GDM1 (cell line): ENCODE measurements at regions not wholly inside any gene's neighbourhood (a gene's known extent, or its start where the extent isn't known, plus 50 kb on each side); places are given as distances from the start of the nearest gene placed in this dataset.
"Not testable (repeated sequence)": the region's sequence is repeated elsewhere in the genome, so short reads cannot be mapped to it uniquely, and the experiment has no call there.

Experiments used
- DNase-seq: peaks from one replicate; lab custom pipeline; 2025; lab: John Stamatoyannopoulos, UW

GRCh38 chr14:101246894-101247841 lies 314.1 kb upstream of the DIO3 start:
- no peak for DNase-seq

- DNase-seq = no peak
These were observed 313.2 kb upstream of the DIO3 start for GRCh38 chr14:101247842-101248725.

DNA sequence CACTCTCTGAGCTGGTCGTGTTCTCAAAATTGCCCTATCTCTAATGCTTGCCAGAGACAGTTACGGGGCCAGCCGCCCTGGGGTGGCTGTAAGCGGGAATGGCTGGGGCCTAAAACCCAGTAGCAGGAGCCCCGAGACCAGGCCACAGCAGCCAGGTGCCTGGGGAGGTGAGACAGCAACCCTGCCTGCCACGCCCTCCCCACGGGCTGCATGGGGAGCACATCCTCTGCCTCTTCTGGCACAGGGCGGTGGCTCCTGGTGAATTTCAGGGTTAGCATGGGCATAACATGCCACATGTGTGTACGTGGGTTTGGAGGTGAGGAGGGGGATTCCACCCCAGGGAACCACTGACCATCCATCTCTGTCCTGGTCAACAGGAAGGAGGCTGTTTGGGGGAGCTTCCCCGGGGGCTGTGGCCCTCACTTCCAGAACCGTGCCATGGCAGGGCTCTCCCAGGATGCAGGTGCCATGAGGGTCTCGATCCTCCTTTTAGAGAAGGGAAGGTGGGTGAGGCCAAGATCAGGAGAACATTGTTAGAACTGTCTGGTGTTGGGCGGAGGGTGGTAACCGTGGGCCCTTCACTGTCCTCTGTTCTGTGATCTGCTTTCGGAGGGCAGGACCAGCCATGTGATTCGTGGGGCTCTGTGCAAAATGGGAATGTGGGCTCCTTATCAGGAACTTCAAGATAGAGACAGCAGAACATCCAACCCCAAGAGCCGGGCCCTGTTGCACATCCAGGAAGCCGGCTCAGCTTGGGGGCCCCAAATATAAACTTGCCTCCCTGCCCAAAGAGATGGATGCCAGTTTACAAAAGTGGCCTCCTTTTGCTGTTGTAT lies 312.2 kb upstream of the DIO3 start:
- no peak for DNase-seq

DNA sequence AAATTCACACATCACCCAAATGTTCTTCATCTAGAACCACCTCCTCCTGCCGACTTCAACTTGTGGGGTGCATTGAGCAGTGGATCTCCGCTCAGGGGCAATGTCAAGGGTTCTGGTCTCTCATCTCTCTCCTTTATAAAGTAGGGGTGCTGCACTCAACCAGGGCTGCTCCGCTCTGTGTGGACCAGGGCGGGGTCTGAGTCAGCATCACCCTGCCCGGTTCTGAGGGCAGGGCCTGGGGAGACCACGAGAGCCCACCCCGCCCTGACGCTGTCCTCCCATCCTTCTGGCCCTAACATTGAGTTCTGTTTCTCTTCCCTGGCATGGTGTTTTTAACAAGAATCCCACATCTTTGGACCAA lies 311.6 kb upstream of the DIO3 start:
- DNase-seq = no peak

- DNase-seq = no peak
These were observed 310.9 kb upstream of the DIO3 start for GRCh38 chr14:101250336-101250947.

- no peak for DNase-seq
These were observed 310.1 kb upstream of the DIO3 start for GRCh38 chr14:101250948-101251811.

DNA sequence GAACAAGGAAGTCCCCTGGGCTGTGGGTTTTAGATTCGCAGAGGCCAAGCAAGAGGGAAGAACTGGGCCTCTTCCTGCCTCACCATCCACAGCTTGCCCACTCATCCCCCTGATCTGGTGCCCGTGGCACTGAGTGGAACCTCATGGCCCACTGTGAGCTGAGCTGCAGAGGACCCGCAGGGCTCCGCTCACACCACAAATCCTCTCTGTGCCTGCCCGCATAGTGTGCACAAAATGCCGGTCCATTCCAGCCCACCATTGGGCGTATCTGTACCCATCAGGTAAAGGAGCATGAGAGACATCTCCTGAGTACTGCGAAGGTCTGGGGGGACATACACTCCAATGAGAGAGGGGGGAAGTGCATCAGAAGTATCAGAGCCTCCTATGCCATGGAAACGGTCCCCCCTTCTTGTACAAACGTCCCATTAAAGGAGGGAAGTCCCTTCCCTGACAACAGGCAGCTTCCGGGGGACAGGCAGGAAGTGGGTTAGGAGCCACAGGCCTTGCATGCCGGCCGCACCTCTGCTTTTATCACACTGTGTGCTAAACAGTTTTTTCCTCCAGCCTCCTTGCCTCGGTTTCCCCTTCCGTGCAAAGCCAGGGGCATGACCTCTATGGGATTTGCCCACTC lies 309.4 kb upstream of the DIO3 start:
- no peak for DNase-seq

DNA sequence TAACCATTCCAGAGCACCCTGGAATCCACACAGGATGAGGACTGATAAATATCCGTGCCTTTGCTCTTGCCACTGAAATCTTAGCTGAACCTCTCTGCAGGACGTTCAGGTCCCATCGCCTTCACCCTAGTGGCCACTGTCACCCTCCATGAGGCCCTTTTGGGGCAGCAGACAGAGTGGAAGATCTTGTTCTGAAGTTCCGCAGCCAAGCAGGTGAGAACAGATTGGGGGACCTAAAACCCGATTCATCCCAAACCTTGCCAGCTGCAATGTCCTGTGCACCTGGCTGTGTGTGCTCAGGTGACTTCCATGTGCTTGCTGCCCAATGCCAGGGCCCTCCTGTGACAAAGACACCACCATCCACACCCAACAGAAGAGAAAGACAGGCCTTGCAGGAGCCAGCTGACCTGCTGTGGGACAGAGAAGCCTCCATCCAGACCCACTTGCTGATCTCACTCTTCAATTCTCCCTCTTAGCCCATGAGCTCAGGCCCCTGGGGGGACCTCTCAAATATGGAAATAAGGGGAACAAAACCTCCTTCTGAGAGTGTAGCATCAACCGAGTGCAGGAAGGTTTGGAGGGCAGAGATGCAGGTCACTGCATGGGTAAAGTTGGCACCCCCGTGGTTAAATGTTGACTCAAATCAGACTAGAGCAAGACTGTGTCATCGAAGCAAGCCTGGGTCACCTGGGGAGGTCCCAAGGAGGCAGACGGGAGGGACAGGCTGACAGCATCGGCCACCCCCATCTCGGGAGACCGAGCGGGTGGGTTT lies 308.7 kb upstream of the DIO3 start:
- no peak for DNase-seq

- DNase-seq = no peak
These were observed 307.3 kb upstream of the DIO3 start for GRCh38 chr14:101253948-101254347.

GRCh38 chr14:101254805-101255764 lies 306.2 kb upstream of the DIO3 start:
- no peak for DNase-seq

DNA sequence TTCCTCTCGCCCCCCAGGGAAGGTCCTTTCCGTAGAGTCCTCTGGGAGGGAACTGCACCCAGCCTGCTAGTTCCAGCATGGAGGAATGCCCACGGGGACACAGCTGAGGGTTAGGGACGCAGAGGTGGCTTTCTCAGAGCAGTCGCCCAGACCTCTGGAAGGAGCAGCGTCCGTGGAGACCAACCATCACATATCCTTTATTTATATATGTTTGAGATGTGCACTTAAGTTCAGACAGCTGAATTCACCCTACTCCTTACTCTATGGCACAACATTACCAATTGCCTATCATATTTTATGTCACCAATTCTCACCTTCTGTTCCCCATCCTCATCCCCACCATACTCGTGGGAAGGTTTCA lies 305.6 kb upstream of the DIO3 start:
- DNase-seq = no peak

- DNase-seq = no peak
These were observed 305.0 kb upstream of the DIO3 start for GRCh38 chr14:101256266-101256665.

- no peak for DNase-seq
These were observed 303.7 kb upstream of the DIO3 start for GRCh38 chr14:101257551-101257950.

DNA sequence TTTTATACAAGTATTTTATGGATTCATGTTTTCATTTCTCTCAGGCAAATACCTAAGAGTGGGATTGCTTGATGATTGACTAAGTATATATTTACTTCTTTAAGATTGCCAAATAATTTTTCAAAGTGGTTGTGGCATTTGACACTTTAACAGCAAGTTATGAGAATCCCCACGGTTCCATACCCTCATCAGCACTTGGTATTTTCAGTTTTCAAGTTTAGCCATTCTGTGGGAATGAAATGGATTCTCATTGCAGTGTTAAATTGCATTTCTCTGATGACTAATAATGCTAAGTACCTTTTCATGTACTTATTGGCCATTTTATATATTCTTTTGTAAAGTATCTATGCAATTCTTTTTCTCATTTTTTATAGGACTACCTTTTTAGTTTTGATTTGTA lies 301.5 kb upstream of the DIO3 start:
- no peak for DNase-seq

DNA sequence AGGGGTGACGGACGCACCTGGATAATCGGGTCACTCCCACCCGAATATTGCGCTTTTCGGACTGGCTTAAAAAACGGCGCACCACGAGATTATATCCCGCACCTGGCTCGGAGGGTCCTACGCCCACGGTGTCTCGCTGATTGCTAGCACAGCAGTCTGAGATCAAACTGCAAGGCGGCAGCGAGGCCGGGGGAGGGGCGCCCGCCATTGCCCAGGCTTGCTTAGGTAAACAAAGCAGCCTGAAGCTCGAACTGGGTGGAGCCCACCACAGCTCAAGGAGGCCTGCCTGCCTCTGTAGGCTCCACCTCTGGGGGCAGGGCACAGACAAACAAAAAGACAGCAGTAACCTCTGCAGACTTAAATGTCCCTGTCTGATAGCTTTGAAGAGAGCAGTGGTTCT lies 294.9 kb upstream of the DIO3 start:
- not testable (repeated sequence) for DNase-seq

GRCh38 chr14:101273091-101273490 lies 288.2 kb upstream of the DIO3 start:
- no peak for DNase-seq

GRCh38 chr14:101276309-101277091 lies 284.8 kb upstream of the DIO3 start:
- no peak for DNase-seq
